HL-60 (cell line): ENCODE measurements at regions not wholly inside any gene's neighbourhood (a gene's known extent, or its start where the extent isn't known, plus 50 kb on each side); places are given as distances from the start of the nearest gene placed in this dataset.

ENCODE experiments used
- GABPA ChIP-seq: IDR thresholded peaks from 2 replicates; pipeline ENCODE4 v1.6.1; 2012; ENCODE audit warnings: low read depth
- POLR2AphosphoS5 ChIP-seq: IDR thresholded peaks from 2 replicates; pipeline ENCODE4 v1.6.1; 2012; ENCODE audit warnings: low read depth
- TF ChIP-seq, protein P1 (sequence below): IDR thresholded peaks from one replicate; pipeline ENCODE4 v1.5.1; 2011; ENCODE audit warnings: low read length, control low read depth, inconsistent platforms; ENCODE audit not compliant: insufficient read depth

DNA sequence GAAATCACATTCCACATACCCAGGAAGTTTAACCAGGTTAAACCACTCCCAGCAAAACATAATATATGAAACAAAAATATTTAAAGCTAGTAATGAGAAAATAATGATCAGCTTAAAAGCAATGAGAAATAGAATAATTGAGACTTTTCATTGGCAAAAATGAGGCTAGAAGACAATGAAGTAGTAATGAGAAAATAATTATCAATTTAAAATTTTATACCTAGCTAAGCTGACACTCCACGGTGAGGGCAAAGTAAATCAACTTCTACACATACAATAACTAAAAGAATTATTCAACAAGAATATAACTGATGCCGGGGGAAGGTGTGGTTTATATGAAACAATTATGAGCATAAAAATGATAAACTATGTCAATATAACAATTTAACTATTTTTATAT is 82.2 kb upstream of the TES start:
- TF ChIP-seq, protein P1, sequence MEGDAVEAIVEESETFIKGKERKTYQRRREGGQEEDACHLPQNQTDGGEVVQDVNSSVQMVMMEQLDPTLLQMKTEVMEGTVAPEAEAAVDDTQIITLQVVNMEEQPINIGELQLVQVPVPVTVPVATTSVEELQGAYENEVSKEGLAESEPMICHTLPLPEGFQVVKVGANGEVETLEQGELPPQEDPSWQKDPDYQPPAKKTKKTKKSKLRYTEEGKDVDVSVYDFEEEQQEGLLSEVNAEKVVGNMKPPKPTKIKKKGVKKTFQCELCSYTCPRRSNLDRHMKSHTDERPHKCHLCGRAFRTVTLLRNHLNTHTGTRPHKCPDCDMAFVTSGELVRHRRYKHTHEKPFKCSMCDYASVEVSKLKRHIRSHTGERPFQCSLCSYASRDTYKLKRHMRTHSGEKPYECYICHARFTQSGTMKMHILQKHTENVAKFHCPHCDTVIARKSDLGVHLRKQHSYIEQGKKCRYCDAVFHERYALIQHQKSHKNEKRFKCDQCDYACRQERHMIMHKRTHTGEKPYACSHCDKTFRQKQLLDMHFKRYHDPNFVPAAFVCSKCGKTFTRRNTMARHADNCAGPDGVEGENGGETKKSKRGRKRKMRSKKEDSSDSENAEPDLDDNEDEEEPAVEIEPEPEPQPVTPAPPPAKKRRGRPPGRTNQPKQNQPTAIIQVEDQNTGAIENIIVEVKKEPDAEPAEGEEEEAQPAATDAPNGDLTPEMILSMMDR: no peak
- TF ChIP-seq POLR2AphosphoS5: no peak
- no peak for TF ChIP-seq GABPA
